ENCODE measurements at regions not wholly inside any gene's neighbourhood (a gene's known extent, or its start where the extent isn't known, plus 50 kb on each side); places are given as distances from the start of the nearest gene placed in this dataset.

- Mint-ChIP-seq H3K36me3 (ENCODE audit: insufficient read depth in 1 of 3, low read depth in 3 of 3) (no peaks in the 10 kb centered on the region), H3K27me3 (ENCODE audit: low read depth) (peaks cover 10% of the 10 kb centered on the region), H3K27ac (no peak overlapping the region), H3K4me1 (peaks cover 12 to 23% of the 10 kb centered on the region in 2 experiments), H3K9me3 (no peaks in the 10 kb centered on the region; a peak in 1 of 5 replicates), H3K4me3 (no peak overlapping the region)
- no peak overlapping the region for H3K23ac ChIP-seq (ENCODE audit: insufficient read length, low read depth, low read length)
- no peak overlapping the region for H3K14ac ChIP-seq (ENCODE audit: insufficient read depth, low read length)
- H3K18ac ChIP-seq (ENCODE audit: insufficient read length, low read depth, low read length), result no peak overlapping the region
- H3K56ac ChIP-seq (ENCODE audit: insufficient read length, low read depth, low read length), result no peak overlapping the region
- DNase-seq, result no peak
- H3K79me1 ChIP-seq (ENCODE audit: insufficient read depth, low read depth, low read length, poor library complexity, severe bottlenecking), result no peaks in the 10 kb centered on the region
- H3K4ac ChIP-seq (ENCODE audit: low read depth, low read length), result no peak overlapping the region
- no peak for TF ChIP-seq CTCF (conservative IDR thresholded peaks at IDR 0.05)
- no peak overlapping the region for H3K4me2 ChIP-seq (ENCODE audit: insufficient read depth, insufficient read length, low read length)
- H2BK20ac ChIP-seq (ENCODE audit: low read depth, low read length, poor library complexity, severe bottlenecking), result no peak overlapping the region
- no CpG with 5 or more reads among the region's 2 CpGs for WGBS (ENCODE audit: extremely low coverage, insufficient read length, low lambda C conversion rate)
- H2BK12ac ChIP-seq (ENCODE audit: insufficient read length, low read depth, low read length), result no peak overlapping the region
- no peak overlapping the region for H2AK5ac ChIP-seq (ENCODE audit: insufficient read length, low read length)
- H2BK5ac ChIP-seq (ENCODE audit: insufficient read length, low read length), result no peak overlapping the region
- no peak overlapping the region for H4K91ac ChIP-seq (ENCODE audit: insufficient read length, low read depth, low read length)
- no peak overlapping the region for H4K8ac ChIP-seq (replicated peaks; ENCODE audit: insufficient read length, low read depth, low read length)
- no peaks in the 10 kb centered on the region for H3K27me3 ChIP-seq (ENCODE audit: insufficient read depth, low read length)
- no peaks in the 10 kb centered on the region for H4K20me1 ChIP-seq (ENCODE audit: control insufficient read depth, insufficient read depth, insufficient read length)
- H3K27ac ChIP-seq (ENCODE audit: insufficient read length, low read depth, low read length), result no peak overlapping the region
- H2BK15ac ChIP-seq (ENCODE audit: low read depth, low read length), result no peak overlapping the region
- peaks cover 3% of the 10 kb centered on the region; the same call in 1 of the 2 replicates for H3K4me1 ChIP-seq (ENCODE audit: insufficient read depth, low read length)
- no peak overlapping the region for H2AFZ ChIP-seq (ENCODE audit: low read length)
- H3K79me2 ChIP-seq (ENCODE audit: insufficient read depth, low read length), result no peaks in the 10 kb centered on the region
- no peak overlapping the region for H4K5ac ChIP-seq (ENCODE audit: insufficient read length, low read depth, low read length)
- no peak overlapping the region for H2BK120ac ChIP-seq (ENCODE audit: low read depth, low read length, poor library complexity, severe bottlenecking)
- H3K23me2 ChIP-seq (ENCODE audit: insufficient read length, low read depth, low read length, poor library complexity, severe bottlenecking), result no peaks in the 10 kb centered on the region
- H3K9me3 ChIP-seq (ENCODE audit: control insufficient read depth, low read depth, low read length), result no peaks in the 10 kb centered on the region
- no peak overlapping the region for H3K9ac ChIP-seq (ENCODE audit: extremely low read depth, insufficient read length, low read length)
- H3T11ph ChIP-seq (ENCODE audit: low read length), result no peak overlapping the region
Observed at GRCh38 chr13:52925251-52925650, 76.8 kb upstream of the PCDH8 start.
